Right ventricle myocardium inferior (tissue), 1 donor: ENCODE measurements at regions not wholly inside any gene's neighbourhood (a gene's known extent, or its start where the extent isn't known, plus 50 kb on each side); places are given as distances from the start of the nearest gene placed in this dataset.
"Not testable (repeated sequence)": the region's sequence is repeated elsewhere in the genome, so short reads cannot be mapped to it uniquely, and the experiment has no call there.

ENCODE experiments used
- ATAC-seq: fragments of 200-7000 bp; cut with Tn5 transposase; one replicate; pipeline ENCODE4 v1.9.1; 2020; ENCODE audit warnings: mild to moderate bottlenecking, moderate library complexity
- DNase-seq: peaks from one replicate; pipeline ENCODE4 v3.0.0; 2021; ENCODE audit errors: missing footprints
- intact Hi-C: fragments of 100-400 bp; cut with DNase I; formaldehyde crosslinking; loops from one replicate; pipeline ENCODE4 v1.11.0; 2022
- donor health status: DM: no; HTN: yes; CAD: no; lungs with severe emphysema.

DNA sequence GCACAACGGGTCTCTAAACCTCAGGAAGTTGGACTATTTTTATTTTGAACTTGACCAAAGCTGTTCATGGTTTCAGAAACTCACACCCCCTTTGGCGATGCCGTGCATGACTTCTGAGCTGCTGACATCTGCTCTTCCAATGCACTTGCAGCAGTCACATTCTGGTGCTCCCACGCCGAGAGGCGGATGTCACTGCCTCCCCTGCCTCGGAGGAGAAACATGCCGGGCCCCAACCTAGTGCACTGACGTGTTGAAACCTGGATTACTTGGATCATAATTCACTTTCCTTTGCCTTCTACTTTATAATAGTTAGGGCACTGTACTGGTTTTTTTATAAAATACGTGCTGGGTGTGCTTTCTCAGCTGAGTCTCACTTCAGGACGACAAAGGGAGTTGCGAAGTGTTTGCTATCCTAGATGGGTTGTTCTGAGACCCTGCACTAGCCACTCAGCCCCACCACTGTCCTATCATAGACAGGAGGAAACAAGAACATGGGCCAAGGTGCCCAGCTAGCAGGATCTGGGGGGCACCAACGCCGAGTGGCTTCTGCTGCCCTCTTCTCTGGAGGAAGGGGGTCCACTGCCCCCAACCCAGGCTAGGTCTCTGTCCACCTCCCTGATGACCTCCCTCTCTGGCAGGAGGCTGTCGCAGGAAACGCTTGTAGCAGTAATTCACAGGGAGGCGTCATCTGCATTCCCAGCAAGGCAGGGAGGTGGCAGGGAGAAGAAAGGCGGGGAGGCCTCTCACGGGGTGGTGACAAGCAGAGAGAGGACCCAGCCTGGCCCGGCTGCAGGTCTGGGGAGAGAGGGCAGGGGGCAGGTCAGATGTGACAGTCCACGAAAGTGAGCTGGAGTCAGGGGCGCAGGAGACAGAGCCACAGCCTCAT, 158.8 kb upstream of the IQSEC1 start:
- ATAC-seq = no peak
- intact Hi-C loops = no loop called here
- DNase-seq = no peak

DNA sequence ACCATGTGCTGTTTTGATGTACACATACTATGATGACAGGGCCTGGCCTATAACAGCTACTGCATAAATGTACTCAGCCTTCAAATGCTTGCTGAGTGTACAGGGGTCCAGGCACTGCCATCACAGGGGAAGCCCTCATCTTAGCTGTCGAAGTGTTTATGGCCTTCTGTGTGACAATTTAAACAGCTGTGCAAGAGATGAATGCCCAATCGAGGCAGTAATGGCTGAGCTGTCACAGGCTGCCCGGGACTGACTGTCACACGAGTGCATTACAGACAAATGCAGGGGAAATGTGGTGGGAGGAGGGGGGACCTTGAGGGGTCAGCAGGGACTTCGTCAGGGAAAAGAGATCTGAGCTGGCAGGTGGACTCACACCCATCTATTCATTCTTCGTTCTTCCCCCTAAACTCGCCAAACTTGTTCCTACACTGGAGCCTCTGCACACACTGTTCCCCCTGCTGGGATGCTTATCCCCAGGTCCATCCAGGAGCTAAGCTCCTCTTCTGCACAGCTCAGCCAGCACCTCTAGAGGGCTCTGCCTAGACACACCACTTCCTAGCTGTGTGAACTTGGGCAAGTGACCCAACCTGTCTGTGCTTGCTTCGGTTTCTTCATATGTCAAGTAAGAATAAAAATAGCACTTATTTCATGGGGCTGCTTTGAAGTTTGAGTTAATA, 156.2 kb upstream of the IQSEC1 start:
- intact Hi-C loops = loop anchor here (5.0 kb wide), 1 partner anchor 53 kb away; no protein-coding TSS in a partner anchor
- ATAC-seq (no peak), DNase-seq (no peak)

DNA sequence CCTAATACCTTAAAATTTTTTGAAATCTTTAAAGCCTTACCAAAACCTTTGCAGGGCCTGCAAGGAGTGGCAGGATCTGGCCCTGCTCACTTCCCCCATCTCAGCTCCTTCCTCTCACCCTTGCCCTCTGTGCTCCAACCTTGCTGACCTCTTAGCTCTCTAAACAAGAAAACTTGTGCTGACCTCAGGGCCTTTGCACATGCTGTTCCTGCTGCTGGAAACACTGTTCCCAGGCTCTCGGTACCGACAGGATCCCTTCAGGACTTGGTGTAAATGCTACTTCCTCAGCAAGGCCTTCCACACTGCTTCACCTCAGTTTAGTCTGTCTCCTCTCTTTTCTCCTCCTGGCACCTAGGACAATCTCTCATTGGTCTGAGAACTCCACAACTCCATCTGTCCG, 155.4 kb upstream of the IQSEC1 start:
- no peak for DNase-seq
- ATAC-seq = no peak
- intact Hi-C loops = loop anchor here (5.0 kb wide), 1 partner anchor 54 kb away; no protein-coding TSS in a partner anchor

DNA sequence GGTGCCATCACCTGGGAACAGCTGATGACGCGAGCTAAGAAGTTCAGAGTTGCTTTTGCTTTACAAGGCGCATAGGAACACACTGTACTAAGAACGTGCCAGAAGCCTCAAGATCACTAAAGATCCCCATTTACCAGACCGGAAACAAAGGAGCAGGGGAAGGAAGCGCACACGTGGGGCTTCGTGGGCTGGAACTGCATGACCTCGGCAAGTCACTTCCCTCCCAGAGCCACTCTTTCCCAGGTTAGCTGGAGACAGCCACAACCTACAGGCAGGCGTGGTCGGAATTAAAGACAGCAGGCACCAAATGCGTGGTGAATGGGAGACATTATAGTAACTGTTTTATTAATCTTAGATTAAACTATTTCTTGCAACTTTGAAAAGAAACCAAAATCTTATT, 154.9 kb upstream of the IQSEC1 start:
- intact Hi-C loops = loop anchor here (5.0 kb wide), 1 partner anchor 54 kb away; no protein-coding TSS in a partner anchor
- ATAC-seq, DNase-seq: not testable (repeated sequence)

DNA sequence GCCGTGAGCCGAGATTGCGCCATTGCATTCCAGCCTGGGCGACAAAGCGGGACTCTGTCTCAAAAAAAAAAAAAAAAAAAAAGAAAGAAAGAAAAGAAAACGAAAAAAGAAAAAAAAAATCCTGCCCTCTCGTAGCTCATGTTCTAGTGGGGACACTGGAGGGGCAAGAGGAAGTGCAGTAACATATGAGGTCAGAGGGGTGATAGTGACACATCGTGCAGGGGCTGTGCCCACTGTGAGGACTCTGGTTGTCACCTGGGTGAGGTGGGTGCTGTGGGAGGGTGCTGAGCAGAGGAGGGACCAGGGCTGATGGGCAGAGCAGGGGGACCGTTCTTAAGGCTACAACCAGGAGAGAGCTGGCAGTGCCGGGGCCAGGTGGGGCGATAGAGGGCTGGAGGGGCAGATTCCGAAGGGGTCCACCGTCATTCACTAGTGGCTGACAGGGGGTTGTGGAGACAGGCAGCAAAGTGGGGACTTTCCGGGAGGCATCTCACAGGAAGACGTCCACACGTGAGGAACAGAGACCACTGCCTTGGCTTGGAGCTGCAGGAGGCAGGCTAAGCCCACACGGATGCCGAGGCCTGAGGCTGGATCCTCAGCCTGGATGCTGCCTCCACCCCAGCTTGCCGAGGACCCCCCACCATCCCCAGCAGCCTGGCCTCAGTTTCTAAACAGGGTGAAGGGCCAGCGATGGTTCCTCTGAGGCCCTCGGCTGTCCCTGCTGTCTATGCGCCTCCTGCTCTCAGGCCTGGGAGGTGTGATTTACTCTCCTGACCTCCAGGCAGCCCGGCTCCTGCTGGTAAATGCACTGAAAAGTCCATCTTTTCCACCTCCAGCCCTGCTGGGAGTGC, 154.3 kb upstream of the IQSEC1 start:
- DNase-seq (peak; percentile 14), ATAC-seq (no peak)
- intact Hi-C loops = loop anchor here (5.0 kb wide), 1 partner anchor 55 kb away; no protein-coding TSS in a partner anchor

DNA sequence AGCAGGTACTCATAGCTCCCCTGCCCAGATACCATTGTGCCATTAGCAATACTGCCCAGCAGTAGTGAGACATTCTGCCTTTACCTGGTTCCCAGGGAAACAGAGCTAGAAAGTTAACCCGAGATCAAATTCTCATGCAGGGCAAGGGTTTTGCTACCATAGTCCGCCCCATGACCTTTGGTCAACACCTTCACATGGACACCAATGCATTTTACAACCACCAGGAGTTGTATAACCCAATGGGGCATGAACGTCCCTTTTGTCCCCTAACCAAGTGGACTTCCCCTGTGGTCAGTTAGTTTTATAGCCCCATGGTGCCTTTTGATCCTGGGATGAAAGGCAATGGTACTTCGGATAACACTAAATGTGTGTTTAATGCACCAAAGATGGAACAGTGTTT, 151.7 kb upstream of the IQSEC1 start:
- DNase-seq = no peak
- ATAC-seq = no peak
- intact Hi-C loops = loop anchor here (5.0 kb wide), 1 partner anchor 57 kb away; no protein-coding TSS in a partner anchor

DNA sequence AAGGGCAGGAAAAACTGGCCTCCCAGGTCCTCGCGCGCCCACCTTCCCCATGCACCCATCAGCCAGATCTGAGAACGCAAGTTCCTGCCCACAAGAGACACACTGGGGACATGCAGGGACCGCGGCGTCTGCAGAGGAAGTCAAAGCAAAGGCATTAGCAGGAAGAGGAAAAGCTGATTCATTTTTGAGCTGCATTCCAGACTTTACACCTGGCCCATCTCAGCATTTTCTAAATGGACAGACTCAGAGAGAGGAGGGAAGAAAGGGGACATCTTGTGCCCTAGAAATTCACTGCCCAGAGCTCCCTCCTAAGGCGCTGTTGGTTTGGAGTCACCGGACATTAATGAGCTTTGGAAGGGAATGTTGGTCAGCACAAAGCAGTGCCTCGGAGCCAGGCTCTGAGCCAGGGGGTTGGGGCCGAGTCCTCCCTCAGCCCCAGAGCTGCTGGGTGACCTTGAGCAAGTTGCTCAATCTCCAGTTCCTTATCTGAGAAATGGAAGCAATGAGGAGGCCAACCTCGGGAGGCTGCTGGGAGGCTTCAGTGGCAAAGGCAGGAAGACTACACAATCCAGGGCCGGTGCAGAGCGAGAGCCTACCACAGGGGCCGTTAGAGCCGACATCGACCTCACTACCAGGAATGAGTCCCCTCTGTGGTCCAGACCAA, 150.5 kb upstream of the IQSEC1 start:
- DNase-seq (peak; percentile 81), ATAC-seq (peak; percentile 84)
- intact Hi-C loops = no loop called here

DNA sequence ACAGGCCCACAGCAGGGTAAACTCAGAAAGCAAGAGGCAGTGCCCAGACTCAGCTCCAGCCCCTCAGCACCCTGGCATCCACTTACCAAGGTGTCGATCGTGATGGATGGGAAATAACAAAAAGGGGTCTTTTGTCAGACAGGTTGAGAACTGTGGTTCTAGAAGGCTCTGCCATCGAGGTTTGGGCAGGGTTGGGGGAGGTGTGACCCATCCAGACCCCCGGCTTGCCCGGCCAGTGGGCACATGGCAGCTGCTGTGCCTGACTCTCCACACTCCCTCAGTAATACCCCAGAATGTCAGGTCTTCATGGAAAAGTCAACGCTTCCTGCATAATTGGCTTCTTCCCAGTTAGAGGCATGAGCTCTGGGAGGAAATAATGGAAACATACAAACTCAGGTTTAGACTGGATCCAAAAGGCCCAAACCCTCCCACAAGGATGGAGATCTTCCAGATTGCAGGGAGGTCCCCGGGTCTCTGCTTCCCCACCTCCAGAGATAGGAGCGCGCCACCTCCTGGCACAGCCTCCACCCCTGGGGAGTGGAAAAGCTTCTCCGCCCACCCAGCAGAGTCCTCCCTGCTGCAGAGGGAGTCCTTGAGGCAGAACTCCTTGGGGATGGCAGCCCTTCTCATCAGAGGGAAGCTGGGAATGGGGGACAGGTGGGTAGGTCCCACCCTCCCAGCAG, 149.8 kb upstream of the IQSEC1 start:
- DNase-seq (no peak), ATAC-seq (no peak)
- intact Hi-C loops = no loop called here

DNA sequence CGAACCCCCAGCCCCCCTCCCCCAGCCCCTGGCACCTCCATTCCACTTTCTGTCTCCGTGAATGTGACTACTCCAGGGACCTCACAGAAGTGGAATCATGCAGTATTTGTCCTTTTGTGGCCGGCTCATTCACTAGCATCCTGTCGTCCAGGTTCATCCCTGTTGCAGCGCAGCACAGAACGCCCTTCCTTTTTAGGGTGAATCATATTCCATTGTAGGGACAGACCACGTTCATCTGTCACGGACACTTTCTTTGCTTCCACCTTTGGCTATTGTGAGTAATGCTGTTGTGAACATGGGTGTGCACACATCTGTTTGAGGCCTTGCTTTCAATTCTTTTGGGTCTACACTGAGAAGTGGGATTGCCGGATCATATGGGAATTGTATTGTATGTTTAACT, 148.9 kb upstream of the IQSEC1 start:
- intact Hi-C loops = no loop called here
- ATAC-seq (no peak), DNase-seq (no peak)

DNA sequence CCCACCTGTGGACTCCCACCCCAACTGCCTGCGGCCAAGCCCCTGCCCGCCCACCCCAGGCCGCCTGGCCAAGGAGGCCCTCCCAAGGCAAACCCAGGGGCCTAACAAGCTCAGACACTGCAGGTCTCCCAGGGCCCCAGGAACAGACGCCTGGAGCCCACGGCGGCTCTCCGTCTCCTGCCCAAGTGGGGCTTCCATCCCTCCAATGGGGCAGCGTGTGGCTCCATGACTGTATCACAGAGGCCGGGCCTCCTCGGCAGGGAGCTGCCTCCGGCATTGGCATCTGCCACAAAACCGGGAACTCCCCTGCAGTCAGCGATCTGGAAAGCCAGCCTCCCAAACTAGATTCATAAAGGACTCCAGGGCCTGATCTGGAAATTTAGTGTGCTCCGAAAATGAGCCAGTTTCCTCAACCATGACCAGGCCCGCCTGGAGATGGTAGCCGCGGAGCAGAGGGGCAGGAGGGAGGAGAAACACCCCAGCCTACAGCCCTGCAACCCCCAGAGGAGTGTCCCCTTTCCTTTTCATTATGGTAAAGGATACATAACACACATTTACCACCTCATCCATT, 148.3 kb upstream of the IQSEC1 start:
- ATAC-seq (no peak), DNase-seq (no peak)
- intact Hi-C loops = no loop called here

DNA sequence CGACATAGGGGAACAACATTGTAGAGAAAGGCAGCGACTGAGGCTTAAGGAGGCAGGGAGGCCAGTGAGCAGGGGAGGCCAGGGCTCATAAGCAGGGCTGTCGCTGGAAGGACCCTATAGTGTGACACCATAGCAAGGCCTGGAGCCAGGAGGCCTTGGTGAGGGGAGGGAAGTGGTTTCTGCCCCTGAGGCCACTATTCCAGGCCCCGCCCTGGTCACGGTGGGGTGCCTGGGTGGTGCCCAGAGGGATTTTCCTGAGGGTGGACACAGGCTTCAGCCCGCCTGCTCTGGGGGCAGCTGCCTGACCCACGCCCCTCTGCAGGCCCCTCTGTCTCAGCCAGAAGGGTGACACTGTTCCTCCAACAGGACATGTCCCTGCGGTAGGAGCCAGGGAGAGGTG, 147.8 kb upstream of the IQSEC1 start:
- intact Hi-C loops = no loop called here
- DNase-seq = peak; percentile 18
- no peak for ATAC-seq

DNA sequence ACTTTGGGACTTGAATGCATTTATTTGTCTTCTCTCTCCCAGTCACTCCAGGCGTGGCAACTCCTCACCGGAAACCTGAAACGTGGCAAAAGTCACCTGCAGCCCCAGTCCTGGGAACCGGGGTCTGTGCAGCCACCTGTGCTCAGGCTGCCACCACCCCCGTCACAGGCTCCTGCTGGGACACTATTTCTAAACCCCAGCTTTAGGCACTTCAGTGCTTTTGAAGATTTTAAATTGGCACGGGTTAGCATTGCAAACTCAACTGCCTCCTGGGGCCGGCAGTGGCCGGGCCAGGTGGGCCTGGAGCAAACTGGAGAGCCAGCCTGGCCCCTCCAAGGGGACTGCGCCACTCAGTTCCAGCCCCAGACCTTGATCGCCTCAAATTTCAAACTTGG, 146.7 kb upstream of the IQSEC1 start:
- intact Hi-C loops = no loop called here
- peak; percentile 45 for DNase-seq
- ATAC-seq = no peak

DNA sequence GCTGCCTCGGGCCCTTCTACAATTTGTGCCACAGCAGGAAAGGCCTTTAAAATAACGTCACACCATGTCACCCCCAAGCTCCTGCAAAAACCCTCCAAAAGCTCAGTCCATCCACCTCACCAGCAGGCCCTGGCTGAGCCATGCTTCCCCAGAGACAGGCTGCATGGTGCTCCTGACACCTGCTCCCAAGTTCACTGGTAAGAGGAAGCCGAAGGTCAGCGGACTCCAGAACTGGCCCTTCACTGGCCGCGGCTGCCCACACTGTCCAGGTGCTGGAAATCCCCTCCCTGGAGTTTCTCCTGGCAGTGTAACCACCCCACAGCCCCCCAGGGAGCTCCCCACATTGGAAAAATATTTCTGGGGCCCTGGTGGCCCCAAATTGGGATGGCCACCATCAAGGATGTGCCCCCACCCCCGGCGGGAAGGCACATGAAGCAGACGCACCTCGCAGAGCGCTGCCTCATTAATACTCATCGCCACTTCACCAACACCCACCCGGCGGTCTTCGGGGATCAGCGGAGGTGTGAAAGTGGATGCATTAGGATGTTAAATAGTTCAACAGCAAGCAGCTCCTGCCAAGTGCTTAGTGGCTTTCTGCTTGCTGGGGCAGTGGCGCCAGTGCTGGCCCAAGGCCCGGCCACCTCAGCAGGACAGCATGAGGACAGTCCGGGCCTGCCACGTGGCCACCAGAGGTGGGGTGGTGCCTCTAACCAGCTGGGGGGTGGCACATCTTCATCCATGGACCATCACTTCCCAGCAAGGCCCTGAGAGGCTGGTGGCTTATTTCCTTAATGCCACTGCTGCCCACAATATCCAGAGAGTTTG, 146.1 kb upstream of the IQSEC1 start:
- DNase-seq = no peak
- ATAC-seq = no peak
- intact Hi-C loops = no loop called here

DNA sequence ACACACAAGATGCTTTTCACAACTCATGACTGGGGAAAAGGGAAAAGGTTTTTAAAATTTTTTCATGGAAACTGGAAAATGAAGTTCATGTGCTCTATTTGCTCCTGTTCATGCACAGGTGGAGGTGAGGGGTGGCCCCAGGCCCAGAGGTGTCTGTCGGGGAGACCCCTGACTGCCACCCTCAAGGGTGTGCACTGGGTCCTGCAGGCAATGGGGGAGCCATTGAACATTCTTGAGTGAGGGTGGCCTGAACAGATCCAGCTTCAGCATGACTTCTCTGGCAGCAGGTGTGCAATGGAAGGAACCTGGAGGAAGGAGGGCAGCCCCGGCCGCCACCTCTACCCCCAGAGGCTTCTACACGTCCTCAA, 145.3 kb upstream of the IQSEC1 start:
- DNase-seq (no peak), ATAC-seq (no peak)
- intact Hi-C loops = no loop called here

DNA sequence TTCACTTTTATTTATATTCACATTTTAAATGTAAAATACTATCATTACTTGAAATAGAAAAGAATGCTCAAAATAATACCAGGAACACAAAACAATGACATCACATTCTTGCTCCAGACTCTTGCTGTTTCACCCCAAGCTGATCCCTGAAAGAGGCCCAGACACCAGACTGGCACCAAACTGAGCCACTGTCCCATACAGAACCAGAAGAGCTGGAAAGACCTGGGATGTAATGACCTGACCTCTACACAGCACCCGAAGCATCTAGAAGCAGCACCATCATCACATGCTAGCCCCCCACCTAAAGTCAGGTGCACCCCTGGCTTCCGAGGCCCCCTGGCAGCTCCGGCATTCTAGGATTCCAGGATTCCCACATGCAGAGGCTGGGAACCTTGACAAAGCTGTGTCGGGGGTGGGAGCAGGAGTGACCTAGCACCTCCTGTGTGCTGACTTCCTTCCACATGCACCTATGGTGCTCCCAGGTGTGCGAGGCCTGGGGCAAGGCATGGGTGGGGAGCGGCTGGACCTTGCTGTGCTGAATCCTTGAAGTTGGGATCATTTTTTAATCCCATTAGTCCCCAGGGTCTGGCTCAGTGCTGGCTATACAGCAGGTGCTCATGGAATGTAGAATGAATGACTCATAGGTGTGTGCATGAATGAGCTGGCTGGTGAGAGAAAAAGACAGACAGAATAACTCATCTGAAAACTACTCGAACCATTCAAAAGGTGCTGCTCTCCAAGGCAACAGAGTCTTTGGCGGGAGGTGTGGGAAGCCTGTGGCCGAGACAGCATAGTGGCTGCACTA, 144.7 kb upstream of the IQSEC1 start:
- no peak for ATAC-seq
- intact Hi-C loops = no loop called here
- peak; percentile 18 for DNase-seq

DNA sequence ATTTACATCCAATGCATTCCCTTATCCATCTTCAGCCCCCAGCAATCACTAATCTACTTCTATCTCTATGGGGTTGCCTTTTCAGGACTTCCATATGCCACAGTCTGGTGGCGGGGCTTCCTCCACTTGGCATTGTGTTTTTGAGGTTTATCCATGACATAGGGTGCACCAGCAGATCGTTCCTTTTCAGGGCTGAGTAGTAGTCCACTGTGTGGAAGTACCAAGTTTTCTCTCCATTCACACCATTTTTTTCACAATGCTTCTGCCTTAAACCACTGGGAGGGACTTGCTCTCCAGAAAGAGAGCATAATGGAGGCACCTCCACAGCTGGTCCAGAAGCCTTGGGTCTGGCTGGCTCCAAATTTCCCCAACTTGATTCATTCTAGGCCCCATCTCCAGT, 144.0 kb upstream of the IQSEC1 start:
- intact Hi-C loops = no loop called here

More for the DNA sequence above, 144.0 kb upstream of the IQSEC1 start:
- no peak for ATAC-seq
- DNase-seq = no peak
